Endothelial cell of hepatic sinusoid (primary cell): ENCODE measurements at regions not wholly inside any gene's neighbourhood (a gene's known extent, or its start where the extent isn't known, plus 50 kb on each side); places are given as distances from the start of the nearest gene placed in this dataset.

Experiments used
- in situ Hi-C: cut with HindIII; loops from 2 replicates; pipeline ENCODE4 v1.10.0; 2017; ENCODE audit warnings: low sequenced_read_pairs

- in situ Hi-C loops = no loop called here
Observed at GRCh38 chr20:10984294-10984693, 310.5 kb upstream of the JAG1 start.

DNA sequence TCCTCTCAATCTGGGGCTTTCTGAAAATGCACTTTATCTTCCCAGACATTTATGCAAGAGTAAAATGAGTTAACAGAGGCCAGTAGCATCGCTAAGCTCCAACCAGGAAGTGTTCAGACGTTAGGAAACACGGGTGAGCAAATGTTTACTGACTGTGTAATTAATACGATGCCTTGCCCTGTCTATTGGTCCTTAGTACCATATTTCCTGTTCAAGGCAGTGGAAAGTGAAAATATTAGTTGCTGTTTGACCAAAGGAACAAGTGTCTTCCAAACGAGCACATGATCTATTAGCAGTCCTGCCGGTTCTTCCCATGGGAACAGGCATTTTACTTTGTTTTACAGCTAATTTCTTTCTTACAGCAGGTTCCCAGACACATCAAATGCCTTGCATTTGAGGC, 311.1 kb upstream of the JAG1 start:
- in situ Hi-C loops = no loop called here

DNA sequence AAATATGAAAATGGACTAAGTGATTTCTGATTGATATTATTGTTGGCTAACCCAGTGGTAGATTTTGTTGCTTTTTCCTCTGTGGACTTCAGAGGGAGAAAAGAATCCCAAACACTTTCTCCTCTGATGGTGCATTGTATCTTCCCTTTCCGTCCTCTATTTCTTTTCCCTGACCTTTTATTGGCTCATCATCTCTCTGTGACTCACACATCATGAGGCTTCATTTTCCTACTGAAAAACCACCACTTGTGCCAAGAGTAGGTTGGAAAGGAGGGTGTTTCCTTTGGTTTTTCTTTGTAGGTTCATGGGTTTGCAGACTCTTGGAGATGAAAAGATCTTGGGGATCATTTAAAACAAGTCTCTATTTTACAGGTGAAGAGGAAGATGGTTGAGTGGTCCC, 311.7 kb upstream of the JAG1 start:
- in situ Hi-C loops = no loop called here

GRCh38 chr20:10986586-10986985, 312.8 kb upstream of the JAG1 start:
- in situ Hi-C loops = no loop called here

- in situ Hi-C loops = no loop called here
Observed at GRCh38 chr20:10987651-10988383, 314.0 kb upstream of the JAG1 start.

DNA sequence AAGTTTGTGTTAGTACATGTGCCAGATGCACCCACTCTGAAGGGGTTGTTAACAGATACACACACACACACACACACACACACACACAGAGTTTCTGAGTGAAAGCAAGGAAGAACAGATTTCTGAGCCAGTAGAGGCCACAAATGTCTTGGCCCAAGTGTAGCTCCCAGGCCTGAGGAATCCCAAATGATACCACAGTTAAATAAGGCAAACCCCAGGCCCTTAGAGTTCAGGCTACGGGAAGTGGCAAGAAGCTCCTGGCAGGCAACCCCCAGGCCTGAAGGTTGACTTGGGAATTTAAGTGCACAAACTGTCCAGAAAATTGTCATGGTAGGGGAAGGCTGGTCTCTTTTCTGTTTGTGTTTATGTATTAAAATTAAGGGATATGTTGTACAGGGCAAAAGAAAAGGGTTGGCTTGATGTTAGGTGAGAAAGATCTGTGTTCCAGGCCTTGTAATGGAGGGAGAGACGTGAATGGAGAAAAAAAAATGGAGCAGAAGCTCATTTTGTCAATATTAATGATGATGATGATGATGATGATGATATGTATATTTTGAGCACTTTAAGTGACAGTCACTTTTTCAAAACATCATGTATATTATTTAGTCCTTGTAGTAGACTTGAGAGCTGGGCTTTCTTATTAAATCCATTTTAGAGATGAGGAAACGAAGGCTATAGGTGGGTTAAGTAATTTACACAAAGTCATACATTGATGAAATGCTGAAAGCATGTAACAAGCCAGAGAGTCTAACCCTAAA, 317.0 kb upstream of the JAG1 start:
- in situ Hi-C loops = loop anchor here (5.0 kb wide), 1 partner anchor 39 kb away; no protein-coding TSS in a partner anchor

DNA sequence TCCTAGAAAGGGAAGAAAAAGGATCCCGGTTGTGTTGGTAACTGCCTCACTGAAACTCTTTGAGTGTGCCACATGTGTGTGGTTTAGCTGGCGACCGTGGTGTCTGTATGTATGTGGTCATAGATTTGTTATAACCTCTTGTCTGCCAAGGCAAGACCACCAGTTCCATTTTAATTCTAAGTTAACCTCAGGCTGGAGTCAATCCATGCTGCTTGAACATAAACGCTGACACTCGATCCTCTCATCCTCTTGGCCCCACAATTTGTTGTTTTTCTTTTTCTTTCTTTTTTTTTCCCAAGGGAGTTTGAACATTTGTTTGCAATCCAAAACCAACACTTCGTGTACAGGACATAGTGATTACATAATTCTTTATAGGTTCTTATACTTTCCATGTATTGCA, 318.9 kb upstream of the JAG1 start:
- in situ Hi-C loops = loop anchor here (5.0 kb wide), 1 partner anchor 40 kb away; no protein-coding TSS in a partner anchor

DNA sequence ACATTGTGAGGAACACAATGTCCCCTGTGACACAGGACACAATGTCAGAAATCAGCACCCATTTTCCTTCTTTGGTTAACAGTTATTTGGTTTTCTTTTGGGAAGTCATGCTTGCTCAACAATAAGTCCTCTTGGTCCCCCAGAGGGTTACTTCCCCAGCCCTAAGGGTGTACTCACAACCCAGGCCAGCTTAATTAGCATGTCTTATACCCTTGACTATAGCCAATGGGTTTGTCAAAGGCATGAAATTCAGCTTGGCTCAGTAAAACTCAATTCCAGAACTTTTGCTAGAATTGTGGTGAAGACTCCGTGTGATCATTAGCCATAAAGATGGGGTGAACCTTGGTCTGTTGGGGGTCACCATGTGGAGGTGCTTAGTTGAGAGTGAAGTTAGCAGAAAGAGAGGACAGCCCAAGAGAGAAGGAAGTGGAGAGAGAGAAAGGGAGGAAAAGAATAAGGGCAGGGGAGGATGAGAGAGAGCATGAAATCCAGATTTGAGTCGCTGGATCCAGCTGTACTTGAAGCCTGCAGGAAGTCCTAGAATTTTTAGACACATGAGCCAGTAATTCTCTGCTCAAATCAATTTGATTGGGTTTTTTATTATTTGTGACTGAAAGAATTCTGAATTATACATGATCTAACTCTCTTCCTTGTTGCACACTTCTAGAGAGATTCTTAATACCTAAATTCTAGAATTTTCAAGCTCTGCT, 321.3 kb upstream of the JAG1 start:
- in situ Hi-C loops = loop anchor here (5.0 kb wide), 1 partner anchor 43 kb away; no protein-coding TSS in a partner anchor

- in situ Hi-C loops = no loop called here
Observed at GRCh38 chr20:10998476-10998875, 324.7 kb upstream of the JAG1 start.

DNA sequence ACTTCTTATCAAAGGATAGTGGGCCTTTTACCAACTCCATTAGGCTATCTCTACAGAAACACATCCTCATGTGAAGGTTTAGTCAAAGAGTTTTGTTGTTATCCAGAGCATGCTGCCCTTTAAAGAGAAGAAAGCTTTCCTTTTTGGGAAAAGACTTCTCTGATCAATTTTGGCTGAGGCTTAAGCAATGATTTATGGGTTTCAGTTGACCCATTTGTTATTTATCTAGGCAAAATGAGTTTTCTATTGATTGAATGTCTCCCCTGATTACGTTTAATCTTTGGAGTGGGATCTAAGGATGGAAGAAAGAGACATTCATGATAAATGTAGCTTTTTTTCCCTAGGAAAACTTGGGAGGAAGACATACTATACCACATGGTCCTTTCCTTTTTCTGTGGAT, 326.6 kb upstream of the JAG1 start:
- in situ Hi-C loops = loop anchor here (5.0 kb wide), 2 partner anchors 37 to 83 kb away; no protein-coding TSS in a partner anchor

DNA sequence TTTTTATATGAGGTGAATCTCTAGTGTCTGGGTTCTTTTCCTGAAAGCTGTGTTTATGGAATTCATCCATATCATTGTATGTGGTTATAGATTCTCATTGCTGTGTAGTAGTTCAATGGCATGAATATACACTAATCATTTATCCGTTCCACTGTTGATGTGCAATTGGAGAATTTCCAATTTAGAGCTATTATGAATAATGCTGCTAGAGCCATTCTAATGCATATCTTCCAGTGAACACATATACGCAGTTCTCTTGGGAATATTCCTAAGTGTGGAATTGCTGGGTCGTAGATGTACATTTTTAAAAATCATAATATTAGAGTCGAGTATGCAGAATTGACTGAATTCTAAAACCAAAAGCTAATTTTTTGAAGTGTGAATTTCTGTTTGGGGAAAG, 327.5 kb upstream of the JAG1 start:
- in situ Hi-C loops = loop anchor here (5.0 kb wide), 2 partner anchors 36 to 84 kb away; no protein-coding TSS in a partner anchor

DNA sequence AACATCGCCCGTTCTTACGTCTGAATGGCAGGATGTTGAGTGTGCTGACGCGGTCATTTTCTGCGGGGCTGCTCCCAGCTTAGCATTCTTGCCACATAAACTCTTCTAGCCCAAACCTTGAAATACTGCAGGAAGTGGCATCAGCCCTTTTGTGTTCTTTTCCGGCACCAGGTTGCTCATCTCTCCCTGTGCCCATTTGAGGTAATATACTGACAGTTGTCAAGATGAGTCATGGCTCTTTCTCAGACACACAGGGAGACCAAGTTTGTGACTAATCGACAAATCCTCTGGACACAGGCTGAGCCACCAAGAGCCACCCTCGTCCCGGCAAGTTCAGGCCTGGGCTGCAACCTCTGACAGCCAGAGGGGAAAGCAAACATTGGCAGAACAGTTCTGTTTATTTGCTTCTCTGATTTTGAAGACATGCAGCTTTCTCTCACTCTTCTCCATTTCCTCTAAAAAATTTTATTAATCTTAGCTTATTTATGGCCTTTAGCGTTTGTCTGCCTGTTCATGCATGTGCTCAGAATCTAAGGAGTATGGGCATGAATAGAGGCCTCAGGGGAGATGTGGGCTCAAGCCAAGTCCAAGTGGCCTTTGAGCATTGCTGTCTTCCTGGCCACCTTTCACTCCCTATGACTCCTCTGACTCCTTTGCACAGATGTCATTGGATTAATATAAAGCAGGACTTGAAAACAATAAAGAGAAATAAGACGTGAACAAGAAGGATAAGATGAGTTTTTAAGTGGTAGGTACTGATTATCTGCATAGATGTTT, 328.2 kb upstream of the JAG1 start:
- in situ Hi-C loops = loop anchor here (5.0 kb wide), 2 partner anchors 35 to 85 kb away; no protein-coding TSS in a partner anchor

DNA sequence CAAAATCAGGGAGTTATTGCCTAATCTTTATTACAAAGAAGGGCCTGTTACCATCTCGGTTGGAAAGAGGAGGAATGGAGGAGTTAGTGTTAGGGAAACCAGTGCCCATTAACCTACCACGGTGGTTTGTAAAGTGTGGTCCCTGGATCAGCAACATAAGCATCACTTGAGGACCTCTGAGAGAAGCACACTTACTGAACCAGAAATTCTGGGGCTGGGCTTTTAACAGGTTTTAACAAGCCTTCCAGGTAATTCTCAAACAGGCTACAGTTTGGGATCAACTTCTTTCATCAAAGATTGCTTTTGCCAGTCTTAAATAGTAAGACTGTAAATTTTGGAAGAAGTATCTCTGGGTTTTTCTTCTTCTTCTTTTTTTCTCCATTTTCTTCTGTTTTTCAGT, 329.5 kb upstream of the JAG1 start:
- in situ Hi-C loops = loop anchor here (5.0 kb wide), 2 partner anchors 34 to 86 kb away; no protein-coding TSS in a partner anchor

DNA sequence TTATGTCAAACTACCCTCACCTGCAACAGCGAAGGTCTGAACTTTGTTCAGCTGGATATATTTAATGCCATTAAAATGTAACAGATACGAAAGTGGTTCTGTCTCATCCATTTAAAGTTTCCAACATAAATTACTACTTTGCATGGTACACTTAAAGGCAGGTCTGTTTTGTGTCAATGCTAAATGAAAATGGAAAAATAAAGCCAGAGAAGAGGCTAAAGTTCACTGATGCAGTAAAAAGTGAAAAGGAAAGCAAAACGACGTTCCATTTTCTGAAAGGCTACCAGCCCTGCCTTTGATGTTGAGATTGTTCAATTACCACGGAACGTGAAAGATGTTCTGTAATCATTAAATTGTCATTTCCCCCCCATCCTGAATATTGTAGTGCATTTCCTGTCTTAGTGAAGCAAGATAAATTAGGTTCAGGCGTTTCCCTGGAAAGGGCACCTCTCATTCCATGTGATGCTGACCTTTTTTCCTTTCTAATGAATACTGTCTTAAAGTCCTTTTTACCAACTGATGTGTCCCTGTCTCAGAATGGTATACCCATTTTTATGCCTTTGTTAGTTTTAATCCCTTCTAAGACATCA, 334.7 kb upstream of the JAG1 start:
- in situ Hi-C loops = no loop called here

DNA sequence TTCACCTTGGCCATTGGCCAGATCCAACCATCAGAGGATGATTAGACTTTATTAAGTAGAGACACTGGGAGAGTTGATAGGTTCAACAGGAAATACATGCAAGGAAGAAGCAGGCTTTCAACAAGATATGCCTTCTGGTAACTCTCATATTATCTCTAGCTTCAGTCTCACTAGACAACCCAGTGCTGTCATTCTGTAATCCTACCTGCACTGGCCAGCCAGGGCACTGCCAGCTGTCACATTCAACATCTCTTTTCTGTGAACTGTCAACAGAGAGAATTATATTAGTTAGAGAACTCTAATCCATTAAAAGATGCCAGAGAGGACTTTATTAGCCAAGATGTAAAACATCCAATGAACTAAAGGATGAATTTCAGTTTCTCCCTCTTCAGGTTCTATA, 337.9 kb upstream of the JAG1 start:
- in situ Hi-C loops = no loop called here

DNA sequence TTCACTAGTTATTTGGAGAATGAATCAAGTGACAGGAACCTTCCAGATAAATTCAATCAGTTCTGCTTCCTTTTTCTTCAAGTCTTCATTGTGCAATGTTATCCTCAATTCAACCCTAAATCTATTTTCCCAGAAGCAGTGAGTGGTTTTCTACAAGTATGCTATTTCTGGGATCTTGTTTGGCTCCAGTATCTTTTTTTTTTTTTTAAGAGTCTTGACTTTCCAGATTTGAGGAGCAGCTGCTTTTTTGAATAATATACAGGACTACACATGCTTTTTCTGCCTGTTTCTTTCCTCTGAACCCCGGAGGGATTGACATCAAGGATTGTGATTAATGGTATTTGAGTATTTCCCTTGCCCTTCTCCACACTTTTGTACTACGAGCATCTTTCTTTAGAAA, 339.2 kb upstream of the JAG1 start:
- in situ Hi-C loops = no loop called here

GRCh38 chr20:11013801-11014200, 340.0 kb upstream of the JAG1 start:
- in situ Hi-C loops = no loop called here

- in situ Hi-C loops = no loop called here
Observed at GRCh38 chr20:11015440-11015839, 341.6 kb upstream of the JAG1 start.

DNA sequence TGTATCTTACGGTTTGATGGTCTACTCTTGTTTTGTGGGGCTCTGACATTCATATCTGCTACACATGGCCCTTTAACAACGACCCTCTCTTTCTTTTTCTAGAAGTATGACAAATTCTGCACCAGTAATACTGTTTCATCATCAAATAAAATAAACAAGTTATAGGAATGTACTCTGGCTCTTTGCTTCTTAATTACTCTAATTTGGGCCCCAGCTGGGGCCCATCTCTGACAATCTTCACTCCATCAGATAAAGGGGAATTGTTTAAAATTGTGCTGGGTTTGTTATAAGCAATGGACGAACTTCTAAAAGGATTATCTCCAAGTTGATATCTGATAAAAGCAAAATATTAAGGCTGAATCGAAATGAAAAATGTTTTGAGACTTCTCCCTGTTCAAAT, 343.6 kb upstream of the JAG1 start:
- in situ Hi-C loops = no loop called here

DNA sequence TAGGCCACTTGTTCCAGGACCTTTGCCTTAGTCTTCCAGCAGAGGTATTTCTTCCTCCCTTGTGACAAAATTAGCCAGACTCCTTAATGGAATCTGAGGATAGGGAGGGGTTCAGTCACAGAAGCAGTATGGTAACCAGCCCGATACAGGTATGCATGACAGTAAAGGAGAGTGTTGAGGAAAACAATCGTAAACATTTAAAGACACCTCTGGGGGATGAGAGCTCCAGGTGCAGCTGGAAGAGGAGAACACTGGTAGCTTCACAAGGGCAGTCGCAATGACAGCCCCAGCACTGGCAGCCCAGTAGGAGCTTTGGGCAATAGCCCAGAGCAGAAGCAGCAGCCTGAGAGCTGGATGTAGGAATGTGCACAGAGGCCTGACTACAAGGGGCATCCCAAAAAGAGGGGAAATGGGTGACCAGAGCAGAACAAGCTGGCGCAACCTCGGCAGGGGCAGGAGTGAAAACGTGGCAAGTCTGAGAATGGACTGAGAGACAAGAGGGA, 344.9 kb upstream of the JAG1 start:
- in situ Hi-C loops = no loop called here
